ENCODE measurements at regions not wholly inside any gene's neighbourhood (a gene's known extent, or its start where the extent isn't known, plus 50 kb on each side); places are given as distances from the start of the nearest gene placed in this dataset.
A peak's percentile ranks its signal among the peaks of the same experiment; 100 is the strongest.

- DNase-seq (ENCODE audit: low spot score) (no peak), FAIRE-seq (no peak)
Measured at GRCh38 chr5:158410976-158411375, 552.0 kb upstream of the CLINT1 start.

GRCh38 chr5:158409507-158409906 lies 550.6 kb upstream of the CLINT1 start:
- FAIRE-seq (no peak), DNase-seq (ENCODE audit: low spot score) (no peak)

- DNase-seq (ENCODE audit: low spot score) (no peak), FAIRE-seq (peak; percentile 74)
Measured at GRCh38 chr5:158407824-158408195, 548.9 kb upstream of the CLINT1 start.

GRCh38 chr5:158406884-158407823 lies 548.2 kb upstream of the CLINT1 start:
- DNase-seq (ENCODE audit: low spot score) (peak; percentile 76), FAIRE-seq (peak; percentile 84)

GRCh38 chr5:158398360-158399201 lies 539.6 kb upstream of the CLINT1 start:
- FAIRE-seq (peak; percentile 77), DNase-seq (ENCODE audit: low spot score) (no peak)

- DNase-seq (ENCODE audit: low spot score) (no peak), FAIRE-seq (no peak)
Measured at GRCh38 chr5:158397278-158397677, 538.3 kb upstream of the CLINT1 start.

- no peak for FAIRE-seq
- DNase-seq (ENCODE audit: low spot score) = no peak
Measured at GRCh38 chr5:158394102-158394501, 535.2 kb upstream of the CLINT1 start.

- FAIRE-seq = no peak
- no peak for DNase-seq (ENCODE audit: low spot score)
Measured at GRCh38 chr5:158393457-158393856, 534.5 kb upstream of the CLINT1 start.

GRCh38 chr5:158392753-158393152 lies 533.8 kb upstream of the CLINT1 start:
- no peak for FAIRE-seq

GRCh38 chr5:158390577-158390976 lies 531.6 kb upstream of the CLINT1 start:
- FAIRE-seq = no peak
- peak; percentile 55 for DNase-seq (ENCODE audit: low spot score)

More at GRCh38 chr5:158392753-158393152, 533.8 kb upstream of the CLINT1 start:
- no peak for DNase-seq (ENCODE audit: low spot score)

GRCh38 chr5:158389786-158390185 lies 530.8 kb upstream of the CLINT1 start:
- FAIRE-seq (no peak), DNase-seq (ENCODE audit: low spot score) (no peak)

- FAIRE-seq (no peak), DNase-seq (ENCODE audit: low spot score) (no peak)
Measured at GRCh38 chr5:158388021-158388420, 529.1 kb upstream of the CLINT1 start.

- peak; percentile 5 for DNase-seq (ENCODE audit: low spot score)
- FAIRE-seq = no peak
Measured at GRCh38 chr5:158387499-158387898, 528.6 kb upstream of the CLINT1 start.

- FAIRE-seq = no peak
- DNase-seq (ENCODE audit: low spot score) = no peak
Measured at GRCh38 chr5:158385982-158386381, 527.0 kb upstream of the CLINT1 start.

GRCh38 chr5:158384535-158385481 lies 525.9 kb upstream of the CLINT1 start:
- DNase-seq (ENCODE audit: low spot score) = peak; percentile 98
- peak; percentile 97 for FAIRE-seq

- no peak for FAIRE-seq
Measured at GRCh38 chr5:158383486-158383885, 524.5 kb upstream of the CLINT1 start.

GRCh38 chr5:158382473-158382872 lies 523.5 kb upstream of the CLINT1 start:
- DNase-seq (ENCODE audit: low spot score) = peak; percentile 88
- peak; percentile 95 for FAIRE-seq

More at GRCh38 chr5:158383486-158383885, 524.5 kb upstream of the CLINT1 start:
- DNase-seq (ENCODE audit: low spot score) = no peak

GRCh38 chr5:158381614-158382160 lies 522.7 kb upstream of the CLINT1 start:
- FAIRE-seq (peak; percentile 42), DNase-seq (ENCODE audit: low spot score) (no peak)

GRCh38 chr5:158380661-158381060 lies 521.7 kb upstream of the CLINT1 start:
- no peak for DNase-seq (ENCODE audit: low spot score)
- no peak for FAIRE-seq

- FAIRE-seq = no peak
- no peak for DNase-seq (ENCODE audit: low spot score)
Measured at GRCh38 chr5:158378931-158379330, 520.0 kb upstream of the CLINT1 start.

- DNase-seq (ENCODE audit: low spot score) (no peak), FAIRE-seq (no peak)
Measured at GRCh38 chr5:158376679-158377078, 517.7 kb upstream of the CLINT1 start.

All from RCC 7860 (cell line).